ENCODE measurements at regions not wholly inside any gene's neighbourhood (a gene's known extent, or its start where the extent isn't known, plus 50 kb on each side); places are given as distances from the start of the nearest gene placed in this dataset.

GRCh38 chr11:127490896-127491295 lies 490.3 kb upstream of the KIRREL3 start:
- H3K9me3 Mint-ChIP-seq = peaks cover 44% of the 10 kb centered on the region
- TF ChIP-seq, protein P1, sequence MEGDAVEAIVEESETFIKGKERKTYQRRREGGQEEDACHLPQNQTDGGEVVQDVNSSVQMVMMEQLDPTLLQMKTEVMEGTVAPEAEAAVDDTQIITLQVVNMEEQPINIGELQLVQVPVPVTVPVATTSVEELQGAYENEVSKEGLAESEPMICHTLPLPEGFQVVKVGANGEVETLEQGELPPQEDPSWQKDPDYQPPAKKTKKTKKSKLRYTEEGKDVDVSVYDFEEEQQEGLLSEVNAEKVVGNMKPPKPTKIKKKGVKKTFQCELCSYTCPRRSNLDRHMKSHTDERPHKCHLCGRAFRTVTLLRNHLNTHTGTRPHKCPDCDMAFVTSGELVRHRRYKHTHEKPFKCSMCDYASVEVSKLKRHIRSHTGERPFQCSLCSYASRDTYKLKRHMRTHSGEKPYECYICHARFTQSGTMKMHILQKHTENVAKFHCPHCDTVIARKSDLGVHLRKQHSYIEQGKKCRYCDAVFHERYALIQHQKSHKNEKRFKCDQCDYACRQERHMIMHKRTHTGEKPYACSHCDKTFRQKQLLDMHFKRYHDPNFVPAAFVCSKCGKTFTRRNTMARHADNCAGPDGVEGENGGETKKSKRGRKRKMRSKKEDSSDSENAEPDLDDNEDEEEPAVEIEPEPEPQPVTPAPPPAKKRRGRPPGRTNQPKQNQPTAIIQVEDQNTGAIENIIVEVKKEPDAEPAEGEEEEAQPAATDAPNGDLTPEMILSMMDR (conservative IDR thresholded peaks at IDR 0.05) = no peak
- H3K27me3 ChIP-seq (ENCODE audit: control insufficient read depth, insufficient read depth, low read length, poor library complexity, severe bottlenecking) = no peaks in the 10 kb centered on the region
- H3K4me1 Mint-ChIP-seq = no peaks in the 10 kb centered on the region
- H3K4me3 Mint-ChIP-seq = no peak overlapping the region
- H3K4me3 ChIP-seq (ENCODE audit: low read length) = peak overlapping the region; percentile 55
- peaks cover 7% of the 10 kb centered on the region for H3K36me3 Mint-ChIP-seq (ENCODE audit: low read depth)
- DNase-seq = no peak
- H3K27ac ChIP-seq (ENCODE audit: low read depth, low read length) = no peak overlapping the region
- 83 to 96% methylated on average over 1 to 2 of the region's 2 CpGs for WGBS, 2 experiments (ENCODE audit: insufficient coverage in 1 of 2, insufficient read length in 1 of 2)
- H3K27ac Mint-ChIP-seq = no peak overlapping the region
- H3K27me3 Mint-ChIP-seq (ENCODE audit: insufficient read depth) = peaks cover 3% of the 10 kb centered on the region
- H3K4me1 ChIP-seq (ENCODE audit: control insufficient read depth, insufficient read depth, low read length) = no peaks in the 10 kb centered on the region
- H3K9me3 ChIP-seq (ENCODE audit: control insufficient read depth, low read length) = peaks cover 32% of the 10 kb centered on the region
- H3K36me3 ChIP-seq (ENCODE audit: control insufficient read depth, insufficient read depth, low read length) = no peaks in the 10 kb centered on the region
- H3K9ac ChIP-seq (ENCODE audit: extremely low read depth, low read length, poor library complexity, severe bottlenecking) = no peak overlapping the region

DNA sequence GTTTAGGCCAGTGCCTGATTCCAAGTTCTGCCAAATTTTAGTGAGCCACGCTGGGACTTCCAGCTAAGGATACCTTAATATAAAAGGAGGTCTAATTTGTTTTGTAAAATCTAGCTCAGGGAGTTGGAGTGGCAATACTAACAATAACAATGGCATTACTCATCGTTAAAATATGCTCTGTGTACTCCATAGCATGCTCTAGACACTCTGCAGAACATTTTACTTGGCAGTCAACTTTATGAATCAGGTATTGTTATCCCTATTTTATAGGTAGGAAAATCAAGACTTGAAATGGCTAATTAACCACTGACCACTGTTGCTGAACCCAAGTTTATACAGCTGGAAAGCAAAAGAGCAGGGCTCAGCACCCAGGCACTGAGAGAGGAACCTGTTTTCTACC lies 485.0 kb upstream of the KIRREL3 start:
- TF ChIP-seq, protein P1 (conservative IDR thresholded peaks at IDR 0.05) = no peak
- peaks cover 6% of the 10 kb centered on the region for H3K4me1 Mint-ChIP-seq
- DNase-seq = no peak
- WGBS, 2 experiments (ENCODE audit: insufficient coverage in 1 of 2, insufficient read length in 1 of 2) = 82 to 84% methylated on average over 2 of the region's 2 CpGs
- H3K27me3 ChIP-seq (ENCODE audit: control insufficient read depth, insufficient read depth, low read length, poor library complexity, severe bottlenecking) = no peaks in the 10 kb centered on the region
- peaks cover 19% of the 10 kb centered on the region for H3K9me3 Mint-ChIP-seq
- no peaks in the 10 kb centered on the region for H3K4me1 ChIP-seq (ENCODE audit: control insufficient read depth, insufficient read depth, low read length)
- H3K27ac Mint-ChIP-seq = no peak overlapping the region
- no peak overlapping the region for H3K27ac ChIP-seq (ENCODE audit: low read depth, low read length)
- H3K4me3 ChIP-seq (ENCODE audit: low read length) = no peak overlapping the region
- no peak overlapping the region for H3K4me3 Mint-ChIP-seq
- no peaks in the 10 kb centered on the region for H3K36me3 ChIP-seq (ENCODE audit: control insufficient read depth, insufficient read depth, low read length)
- peaks cover 12% of the 10 kb centered on the region for H3K9me3 ChIP-seq (ENCODE audit: control insufficient read depth, low read length)
- H3K27me3 Mint-ChIP-seq (ENCODE audit: insufficient read depth) = no peaks in the 10 kb centered on the region
- no peaks in the 10 kb centered on the region for H3K36me3 Mint-ChIP-seq (ENCODE audit: low read depth)
- H3K9ac ChIP-seq (ENCODE audit: extremely low read depth, low read length, poor library complexity, severe bottlenecking) = no peak overlapping the region

GRCh38 chr11:127481391-127481790 lies 480.8 kb upstream of the KIRREL3 start:
- no peak overlapping the region for H3K4me3 ChIP-seq (ENCODE audit: low read length)
- H3K9me3 ChIP-seq (ENCODE audit: control insufficient read depth, low read length) = no peaks in the 10 kb centered on the region
- WGBS, 2 experiments (ENCODE audit: insufficient coverage in 1 of 2, insufficient read length in 1 of 2) = 90% methylated on average over 1 of the region's 1 CpG; no CpG with 5 or more reads in 1 of the 2 experiments
- Mint-ChIP-seq H3K4me1 (peaks cover 8% of the 10 kb centered on the region), H3K27ac (no peak overlapping the region), H3K4me3 (no peak overlapping the region), H3K36me3 (ENCODE audit: low read depth) (no peaks in the 10 kb centered on the region), H3K27me3 (ENCODE audit: insufficient read depth) (no peaks in the 10 kb centered on the region), H3K9me3 (no peaks in the 10 kb centered on the region)
- no peak overlapping the region for H3K27ac ChIP-seq (ENCODE audit: low read depth, low read length)
- H3K27me3 ChIP-seq (ENCODE audit: control insufficient read depth, insufficient read depth, low read length, poor library complexity, severe bottlenecking) = no peaks in the 10 kb centered on the region
- no peak for DNase-seq
- H3K9ac ChIP-seq (ENCODE audit: extremely low read depth, low read length, poor library complexity, severe bottlenecking) = no peak overlapping the region
- TF ChIP-seq, protein P1 (conservative IDR thresholded peaks at IDR 0.05) = no peak
- no peaks in the 10 kb centered on the region for H3K4me1 ChIP-seq (ENCODE audit: control insufficient read depth, insufficient read depth, low read length)
- no peaks in the 10 kb centered on the region for H3K36me3 ChIP-seq (ENCODE audit: control insufficient read depth, insufficient read depth, low read length)
